HG02870 (cell line): ENCODE measurements at regions not wholly inside any gene's neighbourhood (a gene's known extent, or its start where the extent isn't known, plus 50 kb on each side); places are given as distances from the start of the nearest gene placed in this dataset.

Source experiments
- ATAC-seq: cut with Tn5 transposase; IDR thresholded peaks from one replicate; pipeline ENCODE4 v1.9.1; 2021; ENCODE audit warnings: mild to moderate bottlenecking, moderate library complexity; ENCODE audit not compliant: unreplicated experiment

DNA sequence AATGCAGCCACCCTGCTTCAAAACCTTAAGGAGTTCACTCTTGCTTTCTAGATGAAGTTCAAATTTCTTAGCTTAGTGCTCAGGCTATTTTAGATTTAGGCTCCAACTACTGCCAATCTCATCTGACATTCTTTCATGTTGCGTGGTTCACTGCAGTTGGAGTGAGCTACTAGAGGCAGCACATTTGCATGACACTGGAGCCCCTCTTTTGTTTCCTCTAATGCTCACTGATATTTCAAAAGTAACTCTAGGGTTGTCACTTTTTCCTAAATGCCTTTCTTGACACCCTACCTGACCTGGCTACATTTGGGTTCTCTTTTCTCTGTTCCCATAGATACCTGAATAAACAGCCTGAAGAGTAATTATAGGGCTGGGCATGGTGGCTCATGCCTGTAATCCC lies 586.5 kb upstream of the GOT2 start:
- ATAC-seq: no peak

GRCh38 chr16:59319871-59320270 lies 585.8 kb upstream of the GOT2 start:
- no peak for ATAC-seq

GRCh38 chr16:59305850-59306249 lies 571.7 kb upstream of the GOT2 start:
- ATAC-seq: no peak

- no peak for ATAC-seq
Measured at GRCh38 chr16:59296888-59297287, 562.8 kb upstream of the GOT2 start.

- ATAC-seq: no peak
Measured at GRCh38 chr16:59295993-59296736, 562.0 kb upstream of the GOT2 start.

- ATAC-seq: no peak
Measured at GRCh38 chr16:59295474-59295873, 561.4 kb upstream of the GOT2 start.

- no peak for ATAC-seq
Measured at GRCh38 chr16:59290718-59291117, 556.6 kb upstream of the GOT2 start.

GRCh38 chr16:59289151-59289550 lies 555.0 kb upstream of the GOT2 start:
- ATAC-seq: no peak

DNA sequence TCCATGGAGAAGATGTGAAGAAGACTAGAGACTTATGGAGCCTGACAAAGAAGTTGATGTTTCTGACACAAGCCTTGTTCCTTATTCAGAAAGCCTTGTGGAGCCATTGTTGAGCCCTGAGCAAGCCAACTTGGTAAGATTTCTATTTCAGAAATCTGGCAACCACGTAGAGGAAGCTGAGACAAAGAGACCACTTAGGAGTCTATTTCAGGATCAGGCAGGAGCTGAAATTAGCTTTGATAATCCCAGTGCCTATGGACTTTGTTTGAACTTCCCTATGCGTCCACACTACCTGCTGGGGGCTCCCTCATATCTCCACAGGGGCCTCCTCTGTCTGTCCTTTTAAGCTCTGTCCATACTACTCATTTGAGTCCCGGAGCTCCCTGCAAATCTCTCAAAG lies 540.0 kb upstream of the GOT2 start:
- ATAC-seq: no peak

DNA sequence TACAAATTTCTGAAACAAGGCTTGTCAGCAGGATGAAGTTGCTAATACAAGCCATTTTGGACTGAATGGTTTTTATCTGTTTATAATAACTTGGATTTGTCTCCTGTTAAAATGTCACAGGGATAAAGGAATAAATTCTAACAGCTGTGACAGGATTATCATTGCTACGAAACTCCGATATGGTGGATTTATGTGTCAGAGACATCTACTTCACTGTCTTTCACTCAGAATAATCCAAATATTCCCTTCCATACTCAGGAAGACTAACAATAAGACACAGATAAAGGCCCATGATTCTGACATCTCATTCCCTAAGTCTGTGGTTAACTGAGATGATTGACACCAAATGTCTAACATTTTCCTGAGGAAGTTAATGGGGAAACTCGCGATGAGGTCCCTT lies 529.8 kb upstream of the GOT2 start:
- ATAC-seq: no peak

DNA sequence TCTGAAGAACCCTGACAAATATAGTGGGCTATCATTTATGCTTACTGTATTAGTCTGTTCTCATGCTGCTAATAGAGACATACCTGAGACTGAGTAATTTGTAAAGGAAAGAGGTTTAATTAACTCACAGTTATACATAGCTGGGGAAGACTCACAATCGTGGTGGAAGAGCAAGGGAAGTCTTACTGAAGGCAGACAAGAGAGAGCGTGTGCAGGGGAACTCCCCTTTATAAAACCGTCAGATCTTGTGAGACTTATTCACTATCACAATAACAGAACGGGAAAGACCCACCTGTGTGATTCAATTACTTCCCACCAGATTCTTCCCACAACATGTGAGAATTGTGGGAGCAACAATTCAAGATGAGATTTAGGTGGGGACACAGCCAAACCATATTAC lies 526.8 kb upstream of the GOT2 start:
- no peak for ATAC-seq

DNA sequence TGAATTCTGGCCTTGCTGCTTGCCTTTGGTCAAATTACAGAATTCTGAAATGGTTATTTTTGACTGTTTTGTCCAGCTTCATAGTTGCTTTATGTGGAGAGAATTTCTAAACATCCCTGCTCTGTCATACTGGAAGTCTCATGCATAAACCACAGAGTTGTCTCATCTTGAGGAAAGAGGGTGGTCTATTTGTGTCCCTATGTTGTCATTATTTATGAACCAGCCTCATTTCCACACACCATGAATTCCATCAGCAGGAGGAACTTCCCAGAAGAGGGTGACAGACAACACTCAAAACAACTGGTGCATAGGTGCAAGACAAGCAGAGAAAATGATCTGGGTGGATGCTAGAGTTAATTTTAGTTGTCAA lies 525.8 kb upstream of the GOT2 start:
- ATAC-seq: no peak

GRCh38 chr16:59259074-59259949 lies 525.2 kb upstream of the GOT2 start:
- ATAC-seq: no peak

GRCh38 chr16:59252317-59252716 lies 518.2 kb upstream of the GOT2 start:
- no peak for ATAC-seq

DNA sequence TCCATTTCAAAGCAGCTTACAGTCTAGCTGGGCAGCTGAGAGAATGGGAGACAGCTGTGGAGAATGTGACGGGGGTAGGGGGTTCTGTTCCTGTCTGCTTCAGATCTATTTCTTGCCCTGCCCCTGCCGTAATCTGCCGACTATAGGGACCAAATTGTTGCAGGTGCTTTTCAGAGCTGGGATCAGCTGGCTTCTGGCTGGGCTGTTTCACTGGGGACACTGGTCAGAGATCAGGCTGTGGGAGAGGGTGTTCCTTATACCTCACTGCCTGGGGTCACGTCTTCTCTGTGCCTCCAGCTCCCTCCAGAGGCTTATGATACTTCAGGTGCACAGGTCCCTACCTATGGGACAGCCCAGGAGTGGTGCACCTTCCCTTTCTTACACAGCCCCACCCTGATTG lies 514.9 kb upstream of the GOT2 start:
- ATAC-seq: no peak

GRCh38 chr16:59242556-59242955 lies 508.4 kb upstream of the GOT2 start:
- ATAC-seq: no peak

- no peak for ATAC-seq
Measured at GRCh38 chr16:59238246-59238645, 504.1 kb upstream of the GOT2 start.

- no peak for ATAC-seq
Measured at GRCh38 chr16:59236804-59237458, 502.8 kb upstream of the GOT2 start.

DNA sequence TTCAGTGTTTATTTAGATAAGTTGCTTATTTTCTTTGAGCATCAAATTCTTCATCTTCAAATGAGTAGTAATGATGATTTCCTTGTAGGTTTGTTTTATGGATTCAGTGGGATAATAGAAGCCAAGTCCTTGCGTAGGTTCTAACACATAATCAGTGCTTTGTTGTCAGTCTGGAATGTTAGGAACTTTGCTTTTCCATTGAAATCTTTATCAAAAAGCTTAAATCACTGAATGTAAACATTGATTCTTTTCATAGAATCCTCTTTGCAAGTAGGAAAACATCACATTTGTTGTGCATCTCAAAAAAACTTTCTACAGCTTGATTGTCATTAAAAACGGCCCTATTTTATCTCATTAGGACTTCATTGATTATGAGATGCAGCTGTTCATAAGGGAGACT lies 490.3 kb upstream of the GOT2 start:
- no peak for ATAC-seq

- no peak for ATAC-seq
Measured at GRCh38 chr16:59220011-59220410, 485.9 kb upstream of the GOT2 start.

DNA sequence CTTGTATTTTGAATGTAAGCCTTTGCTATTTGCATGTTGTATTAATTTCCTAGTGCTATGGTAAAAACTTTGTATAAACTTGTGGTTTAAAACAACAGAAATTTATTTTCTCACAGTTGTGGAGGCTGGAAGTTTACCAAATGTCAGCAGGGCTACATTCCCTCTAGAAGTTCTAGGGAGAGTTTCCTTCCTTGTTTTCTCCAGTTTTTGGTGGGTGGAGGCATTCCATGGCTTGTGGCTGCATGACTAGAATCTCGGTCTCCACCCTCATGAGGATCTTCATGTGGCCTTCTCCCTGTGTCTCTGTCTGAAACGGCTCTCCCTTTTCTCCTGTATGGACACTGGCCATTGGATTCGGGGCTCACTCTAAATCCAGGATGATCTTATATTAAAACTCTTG lies 482.2 kb upstream of the GOT2 start:
- ATAC-seq: no peak

GRCh38 chr16:59214455-59214854 lies 480.3 kb upstream of the GOT2 start:
- ATAC-seq: no peak
